GM19328 (cell line): ENCODE measurements at regions not wholly inside any gene's neighbourhood (a gene's known extent, or its start where the extent isn't known, plus 50 kb on each side); places are given as distances from the start of the nearest gene placed in this dataset.
"Not testable (repeated sequence)": the region's sequence is repeated elsewhere in the genome, so short reads cannot be mapped to it uniquely, and the experiment has no call there.

Experiments used
- ATAC-seq: cut with Tn5 transposase; IDR thresholded peaks from one replicate; pipeline ENCODE4 v1.9.1; 2021; ENCODE audit warnings: mild to moderate bottlenecking, moderate library complexity; ENCODE audit not compliant: unreplicated experiment

GRCh38 chr6:85983032-85983659, 340.5 kb upstream of the SYNCRIP start:
- no peak for ATAC-seq

DNA sequence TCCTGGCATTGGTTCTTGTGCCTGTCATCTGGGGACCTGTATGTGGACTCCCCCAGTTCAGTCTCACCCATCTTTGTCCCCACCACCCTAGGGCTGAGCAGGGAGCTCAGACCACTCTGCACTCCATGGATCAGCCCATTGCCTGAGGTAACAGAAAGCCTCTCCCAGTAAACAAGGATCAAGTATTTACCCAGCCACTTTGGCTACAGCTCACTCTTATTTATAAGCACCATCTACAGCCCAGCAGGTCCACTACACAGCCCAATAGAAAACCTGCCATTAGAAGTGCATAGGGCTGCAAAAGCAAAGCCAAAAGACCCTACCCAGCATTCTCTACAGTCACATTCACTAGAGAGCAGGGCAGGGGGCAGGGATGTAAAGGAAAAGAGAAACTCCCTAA, 335.0 kb upstream of the SYNCRIP start:
- ATAC-seq, result no peak

- ATAC-seq, result no peak
Measured at GRCh38 chr6:85975957-85976356, 333.3 kb upstream of the SYNCRIP start.

DNA sequence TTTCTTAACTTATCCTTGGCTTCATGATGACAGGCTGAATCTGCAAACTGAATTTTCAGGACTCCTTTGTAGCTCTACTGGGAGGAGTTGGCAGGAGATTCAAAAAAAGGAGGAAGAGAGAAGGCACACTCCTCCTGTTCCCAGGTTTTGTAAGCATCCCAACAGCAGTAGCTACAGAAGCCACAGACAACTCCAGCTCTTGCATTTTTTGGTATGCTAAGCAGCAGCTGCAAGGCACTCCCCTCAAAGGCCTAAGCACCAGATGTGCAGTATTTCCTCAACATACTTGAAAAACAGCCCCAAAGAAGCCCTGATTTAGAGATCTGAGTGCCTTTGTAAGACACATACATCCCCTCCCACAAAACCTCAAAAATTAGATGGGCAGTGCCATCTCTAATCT, 328.6 kb upstream of the SYNCRIP start:
- ATAC-seq, result no peak

GRCh38 chr6:85966828-85967227, 324.1 kb upstream of the SYNCRIP start:
- ATAC-seq, result no peak

DNA sequence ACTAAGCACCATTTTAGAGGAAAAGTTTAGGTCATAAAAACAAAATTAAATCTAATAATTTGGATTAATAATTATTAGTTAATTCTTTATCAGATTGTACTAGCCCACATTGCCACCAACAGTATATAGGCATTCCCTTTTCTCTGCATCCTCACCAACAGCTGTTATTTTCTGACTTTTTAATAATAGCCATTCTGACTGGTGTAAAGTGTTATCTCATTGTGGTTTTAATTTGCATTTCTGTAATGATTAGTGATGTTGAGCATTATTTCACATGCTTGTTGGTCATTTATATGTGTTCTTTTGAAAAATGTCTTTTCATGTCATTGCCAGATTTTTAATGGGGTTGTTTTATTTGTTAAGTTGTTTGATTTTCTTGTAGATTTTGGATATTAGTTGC, 319.1 kb upstream of the SYNCRIP start:
- no peak for ATAC-seq

DNA sequence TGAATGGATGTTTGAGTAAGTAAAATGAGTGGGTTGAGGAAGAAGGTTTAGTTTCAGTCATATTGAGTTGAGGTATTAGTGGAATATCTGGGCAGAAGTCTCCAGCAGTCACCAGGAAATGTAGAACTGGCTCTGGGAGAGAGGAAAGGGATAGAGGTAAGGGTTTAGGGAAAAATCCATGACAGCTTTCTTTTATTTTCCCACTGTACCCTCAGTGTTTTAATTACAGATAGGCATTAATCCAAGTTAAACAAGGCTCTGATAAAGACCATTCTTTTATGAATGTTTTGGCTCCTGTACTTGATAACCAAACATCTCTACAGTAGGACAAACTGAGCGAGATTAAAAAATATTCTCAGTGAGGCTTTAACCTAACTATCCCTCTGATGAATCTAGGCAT, 318.4 kb upstream of the SYNCRIP start:
- no peak for ATAC-seq

DNA sequence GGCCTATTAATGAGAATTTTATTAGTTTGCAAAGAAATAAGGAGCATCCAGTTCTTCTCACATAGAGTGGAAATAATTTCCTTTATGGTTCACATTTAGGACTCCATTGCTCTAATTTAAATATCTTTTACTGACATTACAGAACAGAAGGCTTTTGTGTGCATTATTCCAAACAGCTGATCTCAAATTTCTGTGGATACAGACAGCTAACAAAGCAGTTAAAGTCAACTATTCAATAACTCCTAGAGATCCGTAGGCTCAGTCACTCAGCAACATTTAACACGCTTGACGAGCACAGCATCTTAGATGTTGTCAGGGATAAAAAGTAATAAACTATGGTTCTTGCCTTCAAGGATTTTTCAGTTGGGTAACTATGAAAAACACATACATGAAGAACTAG, 305.8 kb upstream of the SYNCRIP start:
- ATAC-seq, result no peak

GRCh38 chr6:85945459-85946185, 302.9 kb upstream of the SYNCRIP start:
- no peak for ATAC-seq

DNA sequence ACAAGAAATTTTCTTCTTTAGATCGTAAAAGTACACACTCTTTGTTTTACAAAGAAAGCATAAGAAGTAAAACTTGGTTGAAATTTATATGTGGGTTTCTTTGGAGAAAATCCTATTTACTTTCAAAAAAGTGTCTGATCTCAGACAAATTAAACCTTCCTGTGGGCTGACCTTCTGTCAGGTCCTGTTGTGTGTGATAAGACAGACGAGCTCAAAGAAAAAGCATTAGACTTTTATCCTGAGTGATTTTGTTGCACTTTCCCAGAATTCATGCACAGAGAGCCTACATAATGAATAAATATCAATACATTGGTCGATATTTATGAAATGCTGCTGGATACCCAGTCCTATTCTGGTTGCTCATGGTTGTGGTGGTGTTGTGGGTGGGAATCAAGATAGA, 302.1 kb upstream of the SYNCRIP start:
- no peak for ATAC-seq

DNA sequence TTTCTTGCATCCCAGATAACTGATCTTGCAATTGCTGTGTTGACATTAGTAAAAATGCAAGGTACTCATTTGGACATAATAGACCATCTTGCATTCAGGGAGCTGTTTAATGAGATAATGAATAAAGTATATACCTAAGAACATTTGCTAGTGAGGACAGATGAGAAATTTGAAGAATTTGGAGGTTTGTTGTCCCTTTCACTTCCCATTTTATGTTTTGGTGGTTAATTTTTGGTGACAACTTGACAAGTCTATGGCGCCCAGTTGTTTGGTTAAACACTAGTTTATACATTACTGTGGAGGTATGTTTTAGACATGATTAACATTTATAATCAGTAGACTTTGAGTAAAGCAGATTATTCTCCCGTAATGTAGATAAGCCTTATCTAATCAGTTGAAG, 300.2 kb upstream of the SYNCRIP start:
- no peak for ATAC-seq

DNA sequence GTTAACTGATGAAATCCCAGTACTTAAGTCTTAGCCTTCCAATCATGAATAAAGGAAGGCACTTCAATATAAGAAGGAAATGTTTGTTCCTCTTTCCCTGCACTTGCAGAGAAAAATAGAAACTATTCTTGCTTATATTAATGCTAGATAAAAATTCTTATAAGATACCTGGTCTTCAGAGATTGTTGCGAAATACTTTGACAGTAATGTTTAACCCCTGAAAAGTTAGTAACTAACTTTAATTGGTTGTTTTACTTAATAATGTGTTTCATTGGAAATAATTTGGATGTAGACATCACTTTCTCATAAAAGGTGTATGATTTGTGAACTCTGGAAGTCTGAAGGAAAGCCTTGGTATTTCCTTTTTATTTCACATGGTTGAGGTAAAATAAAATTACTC, 294.2 kb upstream of the SYNCRIP start:
- ATAC-seq, result no peak

- peak; percentile 84 for ATAC-seq
Measured at GRCh38 chr6:85923013-85923430, 280.3 kb upstream of the SYNCRIP start.

DNA sequence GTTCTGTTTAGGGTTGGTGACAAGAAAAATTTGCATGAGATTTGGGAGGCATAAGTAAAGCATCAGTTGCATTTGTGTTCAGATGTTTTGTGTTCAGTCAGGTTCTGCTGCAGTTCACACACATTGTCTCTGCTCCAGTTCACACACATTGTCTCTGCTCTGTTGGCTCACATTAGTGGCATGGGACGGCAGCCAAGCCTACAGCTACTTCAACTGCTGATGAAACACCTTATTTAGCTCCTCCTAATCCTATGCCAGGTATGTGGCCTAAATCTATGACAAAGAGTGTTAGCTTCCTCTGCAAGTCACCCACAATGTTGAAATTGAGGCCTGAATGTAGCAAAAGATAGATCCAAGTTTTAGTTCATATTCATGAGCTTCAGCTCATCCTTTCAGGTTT, 278.1 kb upstream of the SYNCRIP start:
- no peak for ATAC-seq

DNA sequence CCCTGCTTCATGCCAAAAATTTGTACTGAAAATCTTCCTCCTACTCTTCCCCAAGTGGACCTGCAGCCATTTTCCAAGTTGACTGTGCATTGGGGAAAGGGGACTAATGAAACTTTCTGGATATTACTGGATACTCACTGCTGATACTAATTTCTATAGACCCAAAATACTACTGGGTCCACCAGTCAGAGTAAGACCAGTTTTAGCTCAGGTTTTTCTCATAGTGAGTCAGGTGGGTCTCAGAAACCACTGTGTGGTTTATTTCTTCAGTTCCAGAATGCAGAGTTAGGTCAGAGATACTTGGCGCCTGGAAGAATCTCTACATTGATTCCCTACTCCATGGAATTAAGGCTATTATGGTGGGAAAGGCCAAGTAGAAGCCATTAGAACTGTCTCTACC, 274.8 kb upstream of the SYNCRIP start:
- no peak for ATAC-seq

- ATAC-seq, result no peak
Measured at GRCh38 chr6:85913001-85913400, 270.3 kb upstream of the SYNCRIP start.

- ATAC-seq, result no peak
Measured at GRCh38 chr6:85912582-85912981, 269.9 kb upstream of the SYNCRIP start.

DNA sequence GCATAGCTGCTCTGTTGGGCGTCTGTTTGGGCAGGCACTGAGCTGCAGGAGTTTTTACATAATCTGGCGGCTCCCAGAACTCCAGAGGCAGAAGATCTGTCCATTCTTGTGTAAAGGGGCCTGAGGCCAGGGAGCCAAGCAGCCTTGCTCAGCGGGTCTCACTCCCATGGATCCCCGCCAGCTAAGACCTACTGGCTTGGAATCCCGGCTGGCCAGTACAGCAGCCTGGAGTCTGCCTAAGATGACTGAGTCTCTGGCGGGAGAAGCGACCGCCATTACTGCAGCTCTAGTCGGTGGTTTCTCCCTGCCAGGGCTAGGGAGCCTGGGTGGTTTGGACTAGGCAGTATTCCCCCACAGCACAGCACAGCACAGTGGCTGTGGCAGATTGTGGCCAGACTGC, 268.4 kb upstream of the SYNCRIP start:
- ATAC-seq, result no peak

GRCh38 chr6:85908120-85908519, 265.4 kb upstream of the SYNCRIP start:
- ATAC-seq, result not testable (repeated sequence)

DNA sequence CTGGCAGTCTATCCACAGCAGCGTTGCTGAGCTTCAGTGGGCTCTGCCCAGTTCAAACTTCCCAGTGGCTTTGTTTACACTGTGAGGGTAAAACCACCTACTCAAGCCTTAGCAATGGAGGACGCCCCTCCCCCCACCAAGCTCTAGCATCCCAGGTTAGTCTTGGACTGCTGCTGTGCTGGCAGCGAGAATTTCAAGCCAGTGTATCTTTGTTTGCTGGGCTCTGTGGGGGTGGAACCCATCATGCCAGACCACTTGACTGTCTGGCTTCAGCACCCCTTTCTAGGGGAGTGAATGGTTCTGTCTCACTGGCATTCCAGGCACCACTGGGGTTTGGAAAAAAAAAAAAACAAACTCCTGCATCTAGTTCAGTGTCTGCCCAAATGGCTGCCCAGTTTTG, 249.7 kb upstream of the SYNCRIP start:
- no peak for ATAC-seq

- no peak for ATAC-seq
Measured at GRCh38 chr6:85887461-85887860, 244.8 kb upstream of the SYNCRIP start.

GRCh38 chr6:85868685-85869084, 226.0 kb upstream of the SYNCRIP start:
- ATAC-seq, result no peak

DNA sequence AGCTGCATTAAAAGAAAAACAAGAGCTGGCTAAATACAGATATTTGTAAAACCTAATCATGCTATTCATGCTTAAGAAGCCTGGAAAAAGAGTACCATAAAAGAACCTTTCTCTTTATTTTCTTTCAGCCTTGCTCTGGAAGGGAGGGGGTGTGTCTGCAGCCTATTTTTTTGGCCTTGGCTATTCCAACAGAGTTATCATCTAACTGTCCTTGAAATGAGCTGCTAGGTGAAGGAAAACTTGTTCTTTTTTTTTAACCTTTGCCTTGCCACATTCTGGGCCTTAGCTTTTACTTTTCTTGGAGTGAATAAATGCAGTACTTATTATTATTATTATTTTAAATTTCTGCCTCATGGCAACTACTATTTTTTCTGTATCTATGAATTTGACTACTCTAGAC, 224.9 kb upstream of the SYNCRIP start:
- ATAC-seq, result no peak
